ENCODE measurements at regions not wholly inside any gene's neighbourhood (a gene's known extent, or its start where the extent isn't known, plus 50 kb on each side); places are given as distances from the start of the nearest gene placed in this dataset.

- TF ChIP-seq CTCF (IDR thresholded peaks at IDR 0.05; ENCODE audit: low read length) (no peak), EZH2 (IDR thresholded peaks at IDR 0.05; ENCODE audit: borderline replicate concordance, low read length) (no peak)
Measured at GRCh38 chr2:198692907-198693510, 764.7 kb downstream of the SATB2 start.

Measured in OCI-LY1 (cell line).